ENCODE measurements at regions not wholly inside any gene's neighbourhood (a gene's known extent, or its start where the extent isn't known, plus 50 kb on each side); places are given as distances from the start of the nearest gene placed in this dataset.

- no peak for TF ChIP-seq CTCF (conservative IDR thresholded peaks at IDR 0.05 in 1 of 2, IDR thresholded peaks at IDR 0.05 in 1 of 2; ENCODE audit: low read depth in 1 of 2, low read length in 2 of 2)
- no peak for TF ChIP-seq EZH2 (IDR thresholded peaks at IDR 0.05; ENCODE audit: low read length, missing control alignments)
These were observed 979.1 kb upstream of the CTNND2 start for GRCh38 chr5:12883395-12883794.

All from fibroblast of lung (primary cell).